Esophagus mucosa (tissue), 1 donor: ENCODE measurements at regions not wholly inside any gene's neighbourhood (a gene's known extent, or its start where the extent isn't known, plus 50 kb on each side); places are given as distances from the start of the nearest gene placed in this dataset.
"Not testable (repeated sequence)": the region's sequence is repeated elsewhere in the genome, so short reads cannot be mapped to it uniquely, and the experiment has no call there.

ENCODE experiments used
- ATAC-seq: fragments of 200-7000 bp; cut with Tn5 transposase; one replicate; pipeline ENCODE4 v1.9.1; 2020
- donor health status: DM: yes; HTN: yes; CAD: no.

DNA sequence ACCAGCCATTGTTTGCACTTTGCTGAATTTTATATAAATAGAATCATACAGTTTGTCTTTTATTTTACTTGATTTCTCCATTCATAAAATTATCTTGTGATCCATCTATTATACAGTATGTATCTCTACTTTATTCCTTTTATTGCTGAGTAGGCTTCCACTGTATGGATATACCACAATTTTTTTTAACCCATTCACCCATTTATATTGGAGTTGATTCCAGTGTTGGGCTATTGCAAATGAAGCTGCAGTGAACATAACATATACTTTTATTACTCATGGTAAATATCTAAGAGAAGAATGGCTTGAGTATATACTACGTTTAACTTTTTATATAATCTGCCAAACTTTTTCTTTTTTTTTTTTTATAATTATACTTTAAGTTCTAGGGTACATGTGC lies 463.6 kb downstream of the ETNK1 start:
- no peak for ATAC-seq

DNA sequence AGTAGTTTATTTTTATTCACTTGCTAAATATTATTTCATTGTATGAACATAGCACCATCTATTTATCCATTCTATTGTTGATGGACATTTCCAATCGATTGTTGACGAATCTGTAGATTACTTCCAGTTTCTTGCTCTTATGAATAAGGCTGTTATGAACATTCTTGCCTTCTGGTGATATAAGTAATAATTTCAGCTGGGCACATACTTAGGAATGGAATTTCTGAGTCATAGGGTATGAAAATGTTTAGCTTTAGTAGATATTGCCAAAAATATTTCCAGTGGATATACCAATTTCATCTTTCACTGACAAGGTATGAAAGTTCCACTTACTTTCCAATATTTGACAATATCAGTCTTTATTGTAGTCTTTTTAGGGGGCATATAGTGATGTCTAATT lies 468.5 kb downstream of the ETNK1 start:
- ATAC-seq: no peak

DNA sequence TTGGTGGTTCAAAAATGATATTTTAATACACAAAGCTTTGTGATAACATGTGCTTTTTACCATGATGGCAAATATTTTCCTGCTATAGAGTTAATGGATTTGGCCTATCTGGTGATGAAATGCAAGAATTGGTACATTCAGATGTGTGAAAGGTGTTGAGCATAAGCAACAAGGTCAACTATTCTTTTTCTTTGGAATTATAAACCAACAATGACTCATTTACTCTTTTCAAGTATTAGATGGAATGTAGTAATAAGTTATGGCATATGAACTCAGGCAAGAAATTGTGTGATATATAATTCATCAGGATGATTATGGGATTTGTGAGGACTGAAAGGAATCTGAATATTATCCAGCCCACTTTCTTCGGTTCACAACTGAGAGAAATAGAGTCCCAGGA lies 471.4 kb downstream of the ETNK1 start:
- ATAC-seq: no peak

DNA sequence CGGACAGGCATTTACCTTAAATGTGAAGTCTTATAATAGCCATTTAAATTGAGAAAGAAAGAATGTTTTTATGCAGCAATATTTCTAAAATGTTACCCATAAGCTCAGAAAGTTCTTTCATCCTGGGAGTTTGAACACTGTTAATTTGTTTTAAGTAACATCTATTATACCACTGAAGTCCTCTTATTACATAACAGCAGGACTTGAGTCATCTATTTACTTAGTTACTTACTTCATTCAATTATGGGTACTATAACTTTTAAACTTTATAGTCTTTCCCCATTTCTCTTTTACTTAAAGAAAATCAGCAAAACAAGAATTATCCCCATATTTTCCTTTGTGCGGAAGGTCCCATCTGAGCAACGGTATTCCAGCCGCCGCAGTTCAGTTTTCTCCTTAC lies 473.1 kb downstream of the ETNK1 start:
- no peak for ATAC-seq

DNA sequence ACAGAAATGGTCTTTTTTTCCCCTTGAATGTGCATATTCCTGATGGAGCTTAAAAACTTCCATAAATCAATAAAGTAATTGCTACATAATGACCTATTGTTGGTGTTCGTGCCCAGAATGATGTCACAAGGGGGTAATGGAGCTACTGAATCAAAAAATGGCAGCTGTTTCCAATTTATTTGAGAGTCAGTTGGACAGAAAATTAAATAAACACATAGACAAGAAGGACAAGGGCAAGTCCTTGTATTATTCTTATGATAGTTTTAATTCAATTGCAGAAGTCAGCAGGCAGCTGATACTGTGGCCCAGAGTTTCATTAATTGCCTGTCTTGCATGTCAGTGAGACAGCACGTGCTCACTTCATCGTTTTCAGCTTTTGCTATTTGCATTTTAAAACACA lies 473.5 kb downstream of the ETNK1 start:
- no peak for ATAC-seq

DNA sequence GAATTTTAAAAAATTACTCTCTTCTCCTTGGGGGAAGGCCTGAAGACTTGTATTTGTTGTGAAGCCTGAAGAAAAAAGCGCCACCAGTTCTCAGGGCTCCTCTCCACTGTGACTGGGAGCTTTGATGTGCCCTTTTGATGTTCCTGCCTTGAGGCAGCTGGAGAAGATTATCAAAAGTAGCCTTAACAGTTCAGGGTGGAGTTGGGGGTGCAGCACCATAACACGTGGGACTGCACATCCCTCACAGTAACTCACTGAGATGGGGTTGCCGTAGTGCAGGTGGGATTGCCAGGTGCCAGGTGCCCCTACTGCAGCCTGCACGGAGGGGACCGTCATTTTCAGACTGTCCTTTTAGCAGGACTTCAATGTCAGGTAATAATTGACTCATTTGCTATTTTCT lies 474.1 kb downstream of the ETNK1 start:
- no peak for ATAC-seq

DNA sequence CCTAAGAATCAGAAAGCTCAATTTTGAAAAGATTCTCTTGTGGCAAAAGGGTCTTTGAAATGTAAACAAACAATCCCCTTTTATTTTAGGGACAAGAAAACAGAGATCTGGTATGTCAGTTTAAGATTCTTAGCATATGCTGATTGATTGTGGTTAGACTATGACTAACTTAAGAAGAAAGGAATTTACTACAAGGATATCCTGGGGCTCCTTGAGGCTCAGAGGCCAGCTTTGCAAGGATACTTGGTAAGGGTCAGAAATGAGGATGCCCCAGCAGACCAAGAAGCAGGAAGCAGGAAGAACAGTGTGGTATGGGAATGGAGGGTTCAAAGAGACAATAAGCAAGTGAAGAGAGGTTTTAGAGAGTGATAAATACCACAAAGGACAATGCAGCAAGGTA lies 474.6 kb downstream of the ETNK1 start:
- no peak for ATAC-seq

DNA sequence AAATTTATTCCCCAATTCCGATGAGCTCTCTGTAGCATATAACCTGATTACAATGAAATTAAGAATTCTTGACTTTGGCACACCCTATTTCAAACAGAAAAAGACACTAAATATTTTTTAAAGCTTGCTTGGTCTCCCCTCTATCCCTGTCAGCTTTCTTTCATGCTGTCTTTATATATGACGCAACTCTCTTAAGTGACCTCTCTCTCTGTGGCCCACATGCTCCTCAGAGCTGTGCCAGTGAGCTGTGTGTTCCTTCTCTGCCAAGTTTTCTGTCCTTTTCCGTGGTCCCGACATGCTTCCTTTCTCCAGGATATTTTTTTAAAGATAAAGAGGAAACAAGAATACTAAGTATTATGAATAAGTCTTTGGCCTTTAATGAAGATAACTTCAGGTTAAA lies 484.0 kb downstream of the ETNK1 start:
- ATAC-seq: no peak

DNA sequence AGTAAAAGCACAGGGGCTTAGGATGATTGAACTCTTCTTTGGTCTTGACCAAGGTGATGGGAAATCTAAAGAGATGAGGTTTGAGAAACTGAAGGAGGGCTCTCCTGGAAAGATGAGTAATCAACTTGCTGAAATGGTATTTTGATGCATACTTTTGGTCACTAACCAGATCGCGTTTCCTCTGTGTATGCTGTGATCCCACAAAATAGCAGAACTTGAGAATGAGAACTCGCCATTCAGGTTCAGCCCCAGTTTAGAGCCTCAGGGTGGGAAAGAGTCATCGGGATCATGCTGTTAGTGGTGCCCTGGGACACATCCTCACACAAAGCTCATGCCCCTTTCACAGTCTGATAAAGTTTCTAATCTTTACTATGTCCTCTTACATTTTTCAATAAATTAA lies 488.8 kb downstream of the ETNK1 start:
- no peak for ATAC-seq

DNA sequence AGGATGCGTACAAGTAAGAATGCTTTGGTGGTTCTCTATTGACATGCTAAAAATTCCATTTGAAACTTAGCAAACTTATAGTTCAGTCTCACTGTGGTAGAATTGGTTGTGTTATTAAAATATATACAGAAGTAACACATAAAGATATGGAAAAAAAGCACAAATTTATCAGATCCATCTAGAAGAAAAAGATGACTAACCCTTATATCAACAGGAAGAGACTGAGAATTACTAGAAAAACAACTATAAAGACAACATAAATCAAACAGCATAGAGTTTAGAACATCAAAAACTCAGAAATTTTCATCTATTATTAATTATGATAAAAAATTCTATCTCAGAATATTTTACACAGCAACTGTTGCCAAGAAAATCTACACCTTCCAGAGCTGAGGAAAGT lies 491.0 kb downstream of the ETNK1 start:
- no peak for ATAC-seq

DNA sequence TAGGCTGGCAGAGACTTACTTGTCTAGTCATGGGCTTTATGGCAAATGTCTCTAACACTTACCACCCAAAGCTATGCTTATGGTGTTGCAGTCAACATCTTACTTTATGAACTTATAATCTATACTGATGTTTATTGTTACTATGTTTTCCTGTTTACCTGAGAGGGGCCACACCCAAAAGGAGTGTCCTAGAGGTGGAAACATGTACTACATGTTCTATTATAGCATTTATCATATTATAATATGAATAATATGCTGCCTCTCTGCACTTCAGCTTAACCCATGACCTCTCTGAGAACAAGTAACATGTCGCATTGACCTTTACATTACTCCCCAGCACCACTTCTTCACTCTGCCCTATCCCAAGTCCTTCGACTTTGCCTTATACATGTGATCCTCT lies 501.8 kb downstream of the ETNK1 start:
- ATAC-seq: no peak

DNA sequence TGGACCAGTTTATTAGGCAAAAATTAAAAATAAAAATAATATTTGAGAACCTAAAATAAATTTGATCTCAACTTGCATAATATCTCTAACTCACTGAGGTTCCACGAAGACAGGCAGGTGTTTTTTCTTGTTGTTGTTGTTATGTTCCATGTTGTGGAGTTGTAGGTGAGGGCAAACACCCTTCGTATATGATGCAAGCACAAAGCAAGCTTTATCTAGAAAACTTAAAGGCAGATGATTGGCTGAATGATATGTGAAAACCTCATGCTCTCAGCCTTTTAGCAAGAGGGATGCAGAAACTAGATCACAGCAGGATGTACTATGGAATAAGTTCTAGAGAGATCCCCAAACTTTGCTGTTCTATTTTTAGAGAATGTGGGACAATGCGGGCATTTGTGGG lies 502.7 kb downstream of the ETNK1 start:
- ATAC-seq: no peak

DNA sequence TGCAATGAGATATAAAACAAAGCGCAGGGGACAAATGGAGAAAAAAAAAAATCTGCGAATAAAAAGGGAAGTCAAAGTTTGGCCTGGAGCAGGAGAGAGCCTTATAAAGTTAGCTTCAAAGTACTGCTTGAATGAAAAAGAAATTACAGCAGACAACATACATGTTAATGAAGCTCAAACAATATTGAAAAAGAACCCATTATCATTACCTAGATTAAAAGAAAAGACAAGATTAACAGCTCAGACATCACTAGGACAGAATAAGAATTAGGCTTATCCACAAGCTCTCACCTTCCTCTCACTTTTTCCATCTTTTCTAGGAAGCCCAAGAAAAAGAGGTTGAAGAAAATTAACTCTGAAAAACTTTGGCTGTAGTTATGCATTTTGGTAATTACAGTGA lies 503.5 kb downstream of the ETNK1 start:
- no peak for ATAC-seq

DNA sequence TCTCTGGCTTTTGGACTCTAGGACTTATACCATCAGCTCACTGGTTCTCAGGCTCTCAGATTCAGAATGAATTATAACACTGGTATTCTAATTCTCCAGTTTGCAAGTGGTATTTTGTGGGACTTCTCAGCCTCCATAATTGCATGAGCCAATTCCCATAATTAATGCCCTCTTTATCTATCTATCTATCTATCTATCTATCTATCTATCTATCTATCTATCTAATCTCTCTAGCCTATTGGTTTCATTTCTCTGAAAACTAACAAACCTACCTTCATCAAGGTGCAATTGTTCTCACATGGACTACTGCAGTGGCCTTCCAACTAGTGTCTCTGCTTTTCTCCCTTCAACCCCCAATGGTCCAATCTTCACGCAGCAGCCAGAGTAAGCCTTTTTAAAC lies 507.4 kb downstream of the ETNK1 start:
- no peak for ATAC-seq

DNA sequence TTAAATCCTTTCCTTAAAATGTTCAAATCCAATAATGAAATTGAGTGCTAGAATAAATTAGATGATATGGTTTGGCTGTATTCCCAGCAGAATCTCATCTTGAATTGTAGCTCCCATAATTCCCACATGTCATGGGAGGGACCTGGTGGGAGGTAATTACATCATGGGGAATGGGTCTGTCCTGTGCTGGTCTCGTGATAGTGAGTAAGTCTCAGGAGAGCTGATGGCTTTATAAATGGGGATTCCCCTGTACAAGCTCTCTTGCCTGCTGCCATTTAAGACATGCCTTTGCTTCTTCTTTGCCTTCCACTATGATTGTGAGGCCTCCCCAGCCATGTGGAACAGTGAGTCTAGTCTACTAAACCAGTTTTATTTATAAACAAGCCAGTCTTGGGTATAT lies 508.5 kb downstream of the ETNK1 start:
- no peak for ATAC-seq

DNA sequence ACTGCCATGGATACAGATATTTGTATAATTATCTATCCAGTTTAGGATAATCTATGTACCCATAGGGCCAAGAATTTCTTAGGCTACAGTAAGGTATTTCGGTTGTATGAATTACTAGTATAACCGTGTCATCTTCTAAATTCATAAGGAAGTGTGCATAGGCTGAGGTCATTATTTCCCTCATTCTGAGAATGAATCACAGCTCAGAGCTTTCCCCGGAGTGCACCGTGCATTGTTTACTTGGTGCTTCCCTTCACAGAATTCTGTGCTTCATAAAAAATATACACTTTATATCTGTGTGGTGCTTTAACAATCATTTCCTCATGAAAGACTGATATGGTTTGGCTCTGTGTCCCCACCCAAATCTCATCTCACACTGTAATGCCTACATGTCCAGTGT lies 514.1 kb downstream of the ETNK1 start:
- ATAC-seq: no peak

DNA sequence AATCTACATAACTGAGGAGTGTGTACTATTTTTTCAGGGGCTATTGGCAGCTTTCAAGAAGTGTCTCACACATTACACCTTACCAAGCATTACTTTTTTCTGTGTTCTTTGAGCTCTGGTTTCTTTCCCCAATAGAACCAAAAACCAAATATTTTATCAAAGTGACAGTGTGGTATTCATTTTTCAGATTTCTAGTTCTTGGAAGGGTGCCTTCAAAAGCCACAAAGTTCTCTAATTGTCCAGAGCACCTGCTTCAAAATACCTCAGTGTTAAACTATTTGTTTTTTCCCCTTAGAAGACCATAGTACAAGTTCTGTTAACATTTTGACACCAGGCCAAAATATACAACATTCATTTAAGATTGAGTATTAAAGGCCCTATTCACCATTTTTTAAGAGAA lies 515.7 kb downstream of the ETNK1 start:
- ATAC-seq: no peak

DNA sequence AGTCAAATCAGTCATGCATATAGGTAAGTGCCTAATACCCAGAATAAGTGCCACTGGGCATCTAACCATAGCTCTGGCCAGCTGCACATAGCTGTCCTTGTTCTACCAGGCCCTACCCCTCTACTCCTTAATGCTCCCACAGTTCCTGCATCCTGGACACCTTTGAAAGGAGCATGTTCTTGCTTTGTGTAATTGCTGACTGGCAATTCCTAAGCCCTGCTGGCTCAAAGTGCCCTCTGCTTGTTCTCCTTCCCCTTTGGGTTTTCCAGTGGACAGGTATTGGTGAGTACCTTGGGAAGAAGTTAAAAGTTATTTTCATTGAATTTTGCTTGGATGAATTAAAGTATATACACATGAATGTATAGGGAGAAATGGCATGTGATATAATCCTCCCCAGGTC lies 516.4 kb downstream of the ETNK1 start:
- no peak for ATAC-seq

DNA sequence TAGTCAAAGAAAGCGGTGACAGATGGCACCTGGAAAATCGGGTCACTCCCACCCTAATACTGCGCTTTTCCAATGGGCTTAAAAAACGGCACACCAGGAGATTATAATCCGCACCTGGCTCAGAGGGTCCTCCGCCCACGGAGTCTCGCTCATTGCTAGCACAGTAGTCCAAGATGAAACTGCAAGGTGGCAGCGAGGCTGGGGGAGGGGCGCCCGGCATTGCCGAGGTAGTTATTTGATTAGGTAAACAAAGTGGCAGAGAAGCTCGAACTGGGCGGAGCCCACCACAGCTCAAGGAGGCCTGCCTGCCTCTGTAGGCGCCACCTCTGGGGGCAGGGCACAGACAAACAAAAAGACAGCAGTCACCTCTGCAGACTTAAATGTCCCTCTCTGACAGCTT lies 521.1 kb downstream of the ETNK1 start:
- ATAC-seq: not testable (repeated sequence)

DNA sequence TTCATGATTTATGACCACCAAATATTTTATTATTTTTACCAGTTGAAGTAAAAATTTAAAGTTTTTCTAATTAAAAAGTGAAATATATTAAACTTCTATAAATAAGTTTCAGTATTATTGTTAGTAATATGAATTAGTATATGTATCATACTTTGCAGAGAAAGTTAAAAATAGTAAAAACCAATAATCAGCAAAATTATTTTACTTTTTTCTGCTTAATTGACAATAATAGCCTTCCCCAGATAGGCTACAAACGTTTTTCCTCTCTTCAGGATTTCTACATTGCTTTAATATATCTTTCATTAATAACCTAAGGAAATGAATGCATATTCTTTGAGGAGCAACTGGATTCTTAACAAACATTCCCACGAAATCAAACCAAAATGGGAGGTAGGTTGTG lies 543.5 kb downstream of the ETNK1 start:
- ATAC-seq: no peak

DNA sequence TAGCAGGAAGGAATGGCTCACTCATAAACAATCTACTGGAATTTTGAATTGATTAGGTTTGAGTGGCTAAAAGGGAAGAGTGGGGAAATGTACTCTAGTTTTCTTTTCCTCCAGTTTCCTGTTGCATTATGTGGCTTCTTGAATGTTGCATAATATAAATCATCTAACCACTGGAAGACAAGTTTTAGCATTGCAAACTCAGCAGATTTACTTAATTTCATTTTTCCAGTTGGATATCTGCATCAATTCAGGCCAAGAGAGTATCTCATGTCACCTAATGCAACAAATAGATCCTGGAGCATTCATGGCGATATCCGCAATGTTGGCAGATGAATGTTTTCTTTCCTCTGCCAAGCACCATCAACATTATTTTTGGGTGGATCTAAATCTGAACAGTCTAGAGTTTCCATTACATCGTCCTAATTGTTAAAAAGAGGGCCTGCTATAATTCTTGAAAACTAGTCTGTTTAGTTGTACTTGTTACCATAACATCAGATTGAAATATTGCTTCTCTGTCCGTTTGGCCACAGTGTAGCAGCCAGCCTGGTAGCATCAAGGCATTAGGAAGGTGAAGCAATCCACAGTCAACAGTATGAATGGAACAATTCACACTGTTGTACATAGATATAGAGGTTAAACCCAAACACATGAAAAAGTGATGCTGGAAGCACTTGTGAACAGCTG lies 544.2 kb downstream of the ETNK1 start:
- no peak for ATAC-seq

DNA sequence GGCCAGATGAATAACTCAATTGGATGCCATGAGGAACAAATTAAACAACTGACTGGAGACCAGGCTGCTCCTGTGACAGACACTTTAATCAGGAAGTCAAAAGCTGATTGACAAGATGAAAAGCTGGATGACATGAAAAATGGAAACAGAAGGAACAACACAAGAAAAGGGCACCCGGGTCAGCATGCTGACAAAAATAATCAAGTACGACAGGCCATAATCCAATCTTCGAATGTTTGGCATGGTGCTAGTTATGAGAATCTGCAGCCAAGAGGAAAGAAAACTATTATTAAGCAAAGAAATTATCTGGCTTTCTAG lies 544.7 kb downstream of the ETNK1 start:
- ATAC-seq: no peak

DNA sequence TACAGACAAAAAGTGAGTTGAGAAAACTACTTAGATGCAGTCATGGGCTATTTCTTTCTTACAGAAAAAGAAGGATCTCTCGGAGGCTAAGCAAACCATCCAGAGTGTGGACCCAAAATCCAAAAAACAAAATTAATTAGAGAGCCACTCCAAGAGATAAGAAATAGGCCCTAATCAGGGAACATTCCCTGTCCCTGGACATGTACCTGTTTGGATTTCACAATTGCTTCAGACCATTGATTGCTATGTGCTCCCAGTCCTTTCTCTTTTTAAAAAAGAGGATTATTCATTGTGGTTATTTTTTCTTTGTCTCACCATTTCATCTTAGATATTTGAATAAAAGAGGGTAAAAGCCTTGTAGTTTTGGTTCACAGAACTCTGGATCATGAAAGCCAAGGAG lies 549.9 kb downstream of the ETNK1 start:
- ATAC-seq: no peak

DNA sequence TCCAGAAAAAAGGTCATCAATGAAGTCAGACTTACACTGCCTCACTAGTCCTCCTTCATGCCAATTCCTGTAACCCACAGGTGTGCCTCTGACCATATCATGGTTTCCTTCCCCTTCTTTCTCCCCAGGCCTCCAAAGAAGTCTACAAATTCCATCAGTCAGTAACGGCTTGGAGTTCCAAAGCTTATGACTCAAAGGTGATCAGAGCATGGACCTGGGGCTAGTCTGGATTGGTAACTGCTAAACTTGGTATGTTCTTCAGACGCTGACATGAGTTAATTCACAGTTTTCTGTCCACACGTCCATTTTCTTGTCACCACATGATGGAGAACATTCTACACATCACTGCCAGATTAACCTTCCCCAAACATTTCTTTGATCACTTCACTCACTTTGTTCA lies 560.4 kb downstream of the ETNK1 start:
- no peak for ATAC-seq

DNA sequence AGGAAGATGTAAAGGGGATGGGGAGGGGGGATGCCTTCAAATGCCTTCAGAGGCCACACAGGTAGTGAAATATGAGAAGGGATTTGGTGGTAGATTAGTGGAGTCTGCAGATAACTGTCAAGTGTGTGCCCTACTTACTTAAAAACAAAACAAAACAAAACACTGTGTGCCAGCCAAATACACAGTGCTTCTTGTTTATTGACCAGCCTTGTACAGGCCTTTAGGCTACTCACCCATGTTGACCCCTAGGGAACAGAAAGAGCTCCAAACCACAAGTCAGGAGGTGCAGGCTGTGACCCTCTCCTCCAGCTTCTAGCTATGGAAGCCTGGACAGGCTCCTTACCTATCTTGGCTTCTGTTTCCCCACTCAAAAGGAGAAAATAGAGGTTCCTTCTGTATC lies 562.0 kb downstream of the ETNK1 start:
- ATAC-seq: no peak

DNA sequence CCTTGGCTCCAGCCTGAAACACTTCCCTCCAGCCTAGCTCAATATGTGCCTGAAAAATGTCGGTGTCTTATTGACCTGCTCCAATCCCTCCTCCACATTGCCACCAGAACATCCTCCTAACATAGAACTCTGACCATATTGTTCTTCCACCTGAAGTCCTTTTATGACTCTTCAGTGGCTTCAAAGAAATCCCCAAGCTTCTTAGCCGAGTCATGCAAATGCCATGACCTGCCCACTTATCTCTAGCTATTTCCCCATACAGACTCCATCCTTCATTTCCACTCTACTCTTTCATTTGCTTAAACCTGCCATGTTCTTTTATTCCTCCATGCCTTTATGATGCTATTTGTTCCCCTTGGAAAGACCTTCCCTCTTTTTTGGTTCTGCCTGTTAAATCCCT lies 568.6 kb downstream of the ETNK1 start:
- ATAC-seq: no peak
